ENCODE measurements at regions not wholly inside any gene's neighbourhood (a gene's known extent, or its start where the extent isn't known, plus 50 kb on each side); places are given as distances from the start of the nearest gene placed in this dataset.

- no peak overlapping the region for H3K9ac ChIP-seq (ENCODE audit: low read depth in 1 of 2, low read length in 2 of 2)
- DNase-seq (ENCODE audit: low spot score), result no peak
- no peak for TF ChIP-seq RAD21 (IDR thresholded peaks at IDR 0.05)
- TF ChIP-seq HNF4G (IDR thresholded peaks at IDR 0.05), result no peak
- TF ChIP-seq, protein P1, sequence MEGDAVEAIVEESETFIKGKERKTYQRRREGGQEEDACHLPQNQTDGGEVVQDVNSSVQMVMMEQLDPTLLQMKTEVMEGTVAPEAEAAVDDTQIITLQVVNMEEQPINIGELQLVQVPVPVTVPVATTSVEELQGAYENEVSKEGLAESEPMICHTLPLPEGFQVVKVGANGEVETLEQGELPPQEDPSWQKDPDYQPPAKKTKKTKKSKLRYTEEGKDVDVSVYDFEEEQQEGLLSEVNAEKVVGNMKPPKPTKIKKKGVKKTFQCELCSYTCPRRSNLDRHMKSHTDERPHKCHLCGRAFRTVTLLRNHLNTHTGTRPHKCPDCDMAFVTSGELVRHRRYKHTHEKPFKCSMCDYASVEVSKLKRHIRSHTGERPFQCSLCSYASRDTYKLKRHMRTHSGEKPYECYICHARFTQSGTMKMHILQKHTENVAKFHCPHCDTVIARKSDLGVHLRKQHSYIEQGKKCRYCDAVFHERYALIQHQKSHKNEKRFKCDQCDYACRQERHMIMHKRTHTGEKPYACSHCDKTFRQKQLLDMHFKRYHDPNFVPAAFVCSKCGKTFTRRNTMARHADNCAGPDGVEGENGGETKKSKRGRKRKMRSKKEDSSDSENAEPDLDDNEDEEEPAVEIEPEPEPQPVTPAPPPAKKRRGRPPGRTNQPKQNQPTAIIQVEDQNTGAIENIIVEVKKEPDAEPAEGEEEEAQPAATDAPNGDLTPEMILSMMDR (IDR thresholded peaks at IDR 0.05; ENCODE audit: low read depth, low read length, missing input control), result no peak
- no peak for TF ChIP-seq ZBTB33 (IDR thresholded peaks at IDR 0.05)
- TF ChIP-seq TAF1 (conservative IDR thresholded peaks at IDR 0.05), result no peak
- TF ChIP-seq FOXA2 (IDR thresholded peaks at IDR 0.05), result no peak
- no peak for TF ChIP-seq EGR1 (IDR thresholded peaks at IDR 0.05; ENCODE audit: low read depth in 2 of 2)
- no peak for TF ChIP-seq MAX (IDR thresholded peaks at IDR 0.05)
- no peak for TF ChIP-seq GABPA (IDR thresholded peaks at IDR 0.05 in 1 of 2, conservative IDR thresholded peaks at IDR 0.05 in 1 of 2)
- no peak for TF ChIP-seq SP1 (IDR thresholded peaks at IDR 0.05)
- TF ChIP-seq FOXA1 (IDR thresholded peaks at IDR 0.05), result no peak
- TF ChIP-seq, protein P2, sequence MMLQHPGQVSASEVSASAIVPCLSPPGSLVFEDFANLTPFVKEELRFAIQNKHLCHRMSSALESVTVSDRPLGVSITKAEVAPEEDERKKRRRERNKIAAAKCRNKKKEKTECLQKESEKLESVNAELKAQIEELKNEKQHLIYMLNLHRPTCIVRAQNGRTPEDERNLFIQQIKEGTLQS (IDR thresholded peaks at IDR 0.05), result no peak
- TF ChIP-seq, protein P3, sequence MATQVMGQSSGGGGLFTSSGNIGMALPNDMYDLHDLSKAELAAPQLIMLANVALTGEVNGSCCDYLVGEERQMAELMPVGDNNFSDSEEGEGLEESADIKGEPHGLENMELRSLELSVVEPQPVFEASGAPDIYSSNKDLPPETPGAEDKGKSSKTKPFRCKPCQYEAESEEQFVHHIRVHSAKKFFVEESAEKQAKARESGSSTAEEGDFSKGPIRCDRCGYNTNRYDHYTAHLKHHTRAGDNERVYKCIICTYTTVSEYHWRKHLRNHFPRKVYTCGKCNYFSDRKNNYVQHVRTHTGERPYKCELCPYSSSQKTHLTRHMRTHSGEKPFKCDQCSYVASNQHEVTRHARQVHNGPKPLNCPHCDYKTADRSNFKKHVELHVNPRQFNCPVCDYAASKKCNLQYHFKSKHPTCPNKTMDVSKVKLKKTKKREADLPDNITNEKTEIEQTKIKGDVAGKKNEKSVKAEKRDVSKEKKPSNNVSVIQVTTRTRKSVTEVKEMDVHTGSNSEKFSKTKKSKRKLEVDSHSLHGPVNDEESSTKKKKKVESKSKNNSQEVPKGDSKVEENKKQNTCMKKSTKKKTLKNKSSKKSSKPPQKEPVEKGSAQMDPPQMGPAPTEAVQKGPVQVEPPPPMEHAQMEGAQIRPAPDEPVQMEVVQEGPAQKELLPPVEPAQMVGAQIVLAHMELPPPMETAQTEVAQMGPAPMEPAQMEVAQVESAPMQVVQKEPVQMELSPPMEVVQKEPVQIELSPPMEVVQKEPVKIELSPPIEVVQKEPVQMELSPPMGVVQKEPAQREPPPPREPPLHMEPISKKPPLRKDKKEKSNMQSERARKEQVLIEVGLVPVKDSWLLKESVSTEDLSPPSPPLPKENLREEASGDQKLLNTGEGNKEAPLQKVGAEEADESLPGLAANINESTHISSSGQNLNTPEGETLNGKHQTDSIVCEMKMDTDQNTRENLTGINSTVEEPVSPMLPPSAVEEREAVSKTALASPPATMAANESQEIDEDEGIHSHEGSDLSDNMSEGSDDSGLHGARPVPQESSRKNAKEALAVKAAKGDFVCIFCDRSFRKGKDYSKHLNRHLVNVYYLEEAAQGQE (IDR thresholded peaks at IDR 0.05), result no peak
- no peak for TF ChIP-seq HNF4A (conservative IDR thresholded peaks at IDR 0.05)
- no peak for TF ChIP-seq NR2F2 (IDR thresholded peaks at IDR 0.05)
- no peak for TF ChIP-seq JUND (IDR thresholded peaks at IDR 0.05)
- TF ChIP-seq YY1 (IDR thresholded peaks at IDR 0.05), result no peak
- TF ChIP-seq RXRA (IDR thresholded peaks at IDR 0.05), result no peak
Measured at GRCh38 chr7:109806548-109806947, 1236.9 kb downstream of the DNAJB9 start.

More at GRCh38 chr7:109806548-109806947, 1236.9 kb downstream of the DNAJB9 start:
- Histone ChIP-seq H3K4me1 (ENCODE audit: control insufficient read depth in 4 of 4, insufficient read depth in 4 of 4, low read length in 3 of 4) (no peaks in the 10 kb centered on the region), H3K27me3 (ENCODE audit: control insufficient read depth in 4 of 4, insufficient read depth in 4 of 4, low read length in 3 of 4) (no peaks in the 10 kb centered on the region), H3K27ac (ENCODE audit: low read depth in 1 of 2, low read length in 2 of 2) (no peak overlapping the region), H3K36me3 (ENCODE audit: control insufficient read depth in 4 of 4, insufficient read depth in 3 of 4, low read depth in 1 of 4, low read length in 3 of 4) (no peaks in the 10 kb centered on the region), H3K4me3 (ENCODE audit: low read depth in 1 of 3, low read length in 3 of 3) (no peak overlapping the region), H3K9me3 (ENCODE audit: control insufficient read depth in 4 of 4, low read length in 3 of 4) (no peaks in the 10 kb centered on the region)

All from liver (tissue), 7 donors.